MM.1S (cell line): ENCODE measurements at regions not wholly inside any gene's neighbourhood (a gene's known extent, or its start where the extent isn't known, plus 50 kb on each side); places are given as distances from the start of the nearest gene placed in this dataset.
A peak's percentile ranks its signal among the peaks of the same experiment; 100 is the strongest.

Experiments used
- DNase-seq: peaks from one replicate; pipeline ENCODE4 v3.0.0-alpha.2; 2015
- H2AFZ ChIP-seq: fragments of 300-600 bp; sonication (generic); 2 replicates; pipeline ENCODE4 v1.6.0; 2016; ENCODE audit warnings: antibody characterized with exemption, low read length
- H3F3A ChIP-seq: fragments of 300-600 bp; sonication (generic); 2 replicates; pipeline ENCODE4 v1.6.1; 2016; ENCODE audit warnings: mild to moderate bottlenecking, antibody characterized with exemption, low read length, moderate library complexity, mixed read lengths; ENCODE audit not compliant: insufficient read depth
- H3K27ac ChIP-seq: fragments of 300-600 bp; sonication (generic); 2 replicates; pipeline ENCODE4 v1.5.1; 2016; ENCODE audit warnings: mild to moderate bottlenecking, low read length
- H3K27me3 ChIP-seq: fragments of 300-600 bp; sonication (generic); replicated peaks from 2 replicates; pipeline ENCODE4 v1.6.0; 2016; ENCODE audit warnings: low read length; ENCODE audit not compliant: insufficient read depth
- H3K36me3 ChIP-seq: fragments of 300-600 bp; sonication (generic); replicated peaks from 2 replicates; pipeline ENCODE4 v1.6.1; 2016; ENCODE audit warnings: mild to moderate bottlenecking, low read length, mixed read lengths; ENCODE audit not compliant: insufficient read depth
- H3K4me1 ChIP-seq: fragments of 300-600 bp; sonication (generic); 2 replicates; pipeline ENCODE4 v1.6.1; 2016; ENCODE audit warnings: low read length, mixed read lengths
- H3K4me2 ChIP-seq: fragments of 300-600 bp; sonication (generic); 2 replicates; pipeline ENCODE4 v1.6.0; 2016; ENCODE audit warnings: low read depth, low read length
- H3K4me3 ChIP-seq: fragments of 300-600 bp; sonication (generic); 2 replicates; pipeline ENCODE4 v1.5.1; 2016; ENCODE audit warnings: low read length, mixed read lengths
- H3K79me2 ChIP-seq: fragments of 300-600 bp; sonication (generic); 2 replicates; pipeline ENCODE4 v1.6.1; 2016; ENCODE audit warnings: mixed run types, low read length, mixed read lengths
- H3K9ac ChIP-seq: fragments of 300-600 bp; sonication (generic); 2 replicates; pipeline ENCODE4 v1.6.1; 2016; ENCODE audit warnings: low read length, mixed read lengths
- H3K9me2 ChIP-seq: fragments of 300-600 bp; sonication (generic); replicated peaks from 2 replicates; pipeline ENCODE4 v1.6.1; 2016; ENCODE audit warnings: mild to moderate bottlenecking, low read length, mixed read lengths; ENCODE audit not compliant: insufficient read depth
- H3K9me3 ChIP-seq: fragments of 300-600 bp; sonication (generic); replicated peaks from 2 replicates; pipeline ENCODE4 v1.6.1; 2016; ENCODE audit warnings: mild to moderate bottlenecking, low read length, mixed read lengths; ENCODE audit not compliant: insufficient read depth
- H4K20me1 ChIP-seq: fragments of 300-600 bp; sonication (generic); 2 replicates; pipeline ENCODE4 v1.6.1; 2016; ENCODE audit warnings: mild to moderate bottlenecking, low read length, moderate library complexity, mixed read lengths; ENCODE audit not compliant: insufficient read depth
- EZH2 ChIP-seq: fragments of 300-600 bp; sonication (generic); optimal IDR thresholded peaks from 2 replicates; pipeline ENCODE3; 2017; ENCODE audit warnings: low read depth, mild to moderate bottlenecking, antibody characterized with exemption, low read length, mixed read lengths
- EZH2phosphoT487 ChIP-seq: fragments of 300-600 bp; sonication (generic); IDR thresholded peaks from 2 replicates; pipeline ENCODE4 v1.6.1; 2018; ENCODE audit warnings: antibody characterized with exemption, low read length
- TF ChIP-seq, protein P1 (sequence below): fragments of 300-600 bp; sonication (generic); IDR thresholded peaks from 2 replicates; pipeline ENCODE4 v1.5.1; 2016; ENCODE audit warnings: antibody characterized with exemption, low read length, mixed read lengths

DNA sequence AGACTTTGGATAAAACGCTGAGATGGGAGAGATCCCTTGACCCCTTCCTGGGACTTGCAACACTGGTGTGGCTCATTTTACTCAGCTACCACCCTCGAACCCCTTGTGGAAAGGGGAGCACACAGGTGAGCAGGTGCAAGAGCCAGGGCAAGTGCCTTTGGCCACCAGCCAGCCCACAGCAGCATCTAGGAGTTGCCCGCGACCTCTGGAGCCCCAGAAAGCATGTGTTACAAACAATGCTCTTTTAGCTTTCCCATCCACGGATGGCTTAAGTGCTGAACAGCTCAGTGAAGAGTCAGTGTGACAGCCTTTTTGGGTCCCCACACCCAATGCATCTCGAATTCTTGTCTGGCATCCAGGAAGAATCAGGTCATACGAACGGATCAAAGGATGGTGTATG lies 197.8 kb downstream of the MEMO1 start:
- Histone ChIP-seq H3K9me2 (no peaks in the 10 kb centered on the region), H3K4me1 (peaks cover 20% of the 10 kb centered on the region), H3F3A (peaks cover 16% of the 10 kb centered on the region), H3K4me3 (no peak overlapping the region), H2AFZ (0 out of 2 replicates have a peak overlapping the region, but pooled peaks have one; percentile 15), H3K9me3 (no peaks in the 10 kb centered on the region), H3K36me3 (no peaks in the 10 kb centered on the region), H3K4me2 (no peak overlapping the region), H3K27ac (no peak overlapping the region), H4K20me1 (no peaks in the 10 kb centered on the region), H3K9ac (no peak overlapping the region), H3K27me3 (no peaks in the 10 kb centered on the region), H3K79me2 (no peaks in the 10 kb centered on the region)
- TF ChIP-seq, protein P1, sequence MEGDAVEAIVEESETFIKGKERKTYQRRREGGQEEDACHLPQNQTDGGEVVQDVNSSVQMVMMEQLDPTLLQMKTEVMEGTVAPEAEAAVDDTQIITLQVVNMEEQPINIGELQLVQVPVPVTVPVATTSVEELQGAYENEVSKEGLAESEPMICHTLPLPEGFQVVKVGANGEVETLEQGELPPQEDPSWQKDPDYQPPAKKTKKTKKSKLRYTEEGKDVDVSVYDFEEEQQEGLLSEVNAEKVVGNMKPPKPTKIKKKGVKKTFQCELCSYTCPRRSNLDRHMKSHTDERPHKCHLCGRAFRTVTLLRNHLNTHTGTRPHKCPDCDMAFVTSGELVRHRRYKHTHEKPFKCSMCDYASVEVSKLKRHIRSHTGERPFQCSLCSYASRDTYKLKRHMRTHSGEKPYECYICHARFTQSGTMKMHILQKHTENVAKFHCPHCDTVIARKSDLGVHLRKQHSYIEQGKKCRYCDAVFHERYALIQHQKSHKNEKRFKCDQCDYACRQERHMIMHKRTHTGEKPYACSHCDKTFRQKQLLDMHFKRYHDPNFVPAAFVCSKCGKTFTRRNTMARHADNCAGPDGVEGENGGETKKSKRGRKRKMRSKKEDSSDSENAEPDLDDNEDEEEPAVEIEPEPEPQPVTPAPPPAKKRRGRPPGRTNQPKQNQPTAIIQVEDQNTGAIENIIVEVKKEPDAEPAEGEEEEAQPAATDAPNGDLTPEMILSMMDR = no peak
- no peak for TF ChIP-seq EZH2phosphoT487
- no peak for TF ChIP-seq EZH2
- DNase-seq = no peak

DNA sequence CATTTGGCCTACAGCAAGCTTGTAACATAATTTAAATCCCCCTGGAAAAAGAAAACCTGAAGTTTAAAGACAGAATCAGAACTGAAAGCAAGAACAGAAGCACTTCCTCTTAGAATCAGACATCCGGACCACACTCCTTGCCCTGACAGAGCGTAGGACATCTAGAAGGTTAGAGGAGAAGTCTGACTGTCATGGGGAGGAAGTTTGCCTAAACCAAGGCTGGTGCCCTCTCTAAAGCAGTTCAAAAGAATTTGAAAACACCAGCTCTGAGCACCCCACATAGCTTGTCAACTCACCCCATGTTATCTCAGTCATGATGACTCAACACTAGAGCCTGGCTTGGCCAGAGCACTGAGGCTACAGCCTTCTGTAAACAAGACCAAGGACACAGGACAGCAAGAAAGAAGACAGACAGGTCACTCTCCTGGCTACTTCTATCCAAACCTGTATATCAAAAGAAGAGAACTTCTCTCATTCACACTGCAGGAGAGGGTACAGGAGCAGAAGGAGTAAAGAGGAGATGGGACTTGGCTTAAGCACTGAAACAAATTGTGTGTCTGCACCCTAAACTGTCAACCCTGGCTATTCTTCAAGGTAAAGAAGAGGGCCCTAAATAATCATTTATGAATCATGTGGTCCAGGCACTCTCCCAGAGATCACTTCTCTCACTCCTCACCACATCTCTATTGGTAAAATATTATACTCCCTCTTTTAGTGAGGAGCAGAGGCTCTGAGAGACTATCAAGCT lies 198.6 kb downstream of the MEMO1 start:
- Histone ChIP-seq H3K4me3 (peak overlapping the region; percentile 21; the same call in 1 of the 2 replicates), H3K36me3 (no peaks in the 10 kb centered on the region), H3K4me1 (peaks cover 20% of the 10 kb centered on the region), H3K27me3 (no peaks in the 10 kb centered on the region), H4K20me1 (no peaks in the 10 kb centered on the region), H3K9me3 (no peaks in the 10 kb centered on the region), H3K4me2 (peak overlapping the region; percentile 61), H3K9ac (no peak overlapping the region; the same call in 1 of the 2 replicates), H3K9me2 (no peaks in the 10 kb centered on the region), H2AFZ (peak overlapping the region; percentile 63), H3K27ac (peak overlapping the region; percentile 77), H3K79me2 (no peaks in the 10 kb centered on the region), H3F3A (peaks cover 16% of the 10 kb centered on the region)
- TF ChIP-seq, protein P1 = no peak
- TF ChIP-seq EZH2 = no peak
- DNase-seq = peak; percentile 87

DNA sequence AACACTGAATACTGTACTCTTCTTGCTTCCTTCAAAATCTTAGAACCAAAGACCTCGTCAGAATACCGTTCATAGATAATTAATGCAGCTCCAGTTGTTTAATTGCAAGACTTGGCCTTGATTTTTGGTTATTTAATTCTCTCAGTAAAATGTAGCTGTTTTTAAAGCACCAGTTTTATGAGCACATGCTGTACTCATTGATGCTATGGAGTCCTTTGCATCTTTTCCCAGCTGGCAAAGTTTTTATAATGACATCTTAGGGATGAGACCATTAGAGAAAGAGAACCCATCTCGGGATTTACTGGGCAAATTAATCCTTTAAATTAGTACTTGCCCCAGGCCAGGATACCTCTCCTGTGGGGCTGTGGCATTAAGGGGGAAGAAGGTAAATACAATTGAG lies 199.3 kb downstream of the MEMO1 start:
- Histone ChIP-seq H3K4me2 (peak overlapping the region; percentile 61), H3K27me3 (no peaks in the 10 kb centered on the region)

More for the DNA sequence above, 199.3 kb downstream of the MEMO1 start:
- Histone ChIP-seq H3K27ac (peak overlapping the region; percentile 77; the same call in 1 of the 2 replicates), H3F3A (peaks cover 16% of the 10 kb centered on the region), H3K4me3 (peak overlapping the region; percentile 21; the same call in 1 of the 2 replicates), H3K9me3 (no peaks in the 10 kb centered on the region), H3K9me2 (no peaks in the 10 kb centered on the region), H3K36me3 (no peaks in the 10 kb centered on the region), H3K9ac (no peak overlapping the region), H3K4me1 (peaks cover 20% of the 10 kb centered on the region), H2AFZ (peak overlapping the region; percentile 63; the same call in 1 of the 2 replicates), H3K79me2 (no peaks in the 10 kb centered on the region), H4K20me1 (no peaks in the 10 kb centered on the region)
- no peak for DNase-seq
- TF ChIP-seq EZH2 = no peak
- TF ChIP-seq, protein P1 = no peak
- no peak for TF ChIP-seq EZH2phosphoT487
